Central memory CD8-positive, alpha-beta T cell (primary cell): ENCODE measurements at regions not wholly inside any gene's neighbourhood (a gene's known extent, or its start where the extent isn't known, plus 50 kb on each side); places are given as distances from the start of the nearest gene placed in this dataset.

Source experiments
- ATAC-seq: fragments of 150-1000 bp; cut with Tn5 transposase; replicated peaks from 2 replicates; pipeline ENCODE4 v1.10.0; 2022; ENCODE audit warnings: mild to moderate bottlenecking, moderate FRiP score, moderate number of reproducible peaks; ENCODE audit not compliant: poor library complexity, severe bottlenecking; ENCODE audit errors: extremely low read depth
- DNase-seq, 2 donors: peaks; one replicate each; pipeline ENCODE4 v3.0.0; 2021; ENCODE audit warnings: low spot score in 2 of 2
- H3K27ac Mint-ChIP-seq: one replicate; pipeline ENCODE4 v1.8.0; 2022; ENCODE audit warnings: low read depth, mild to moderate bottlenecking, moderate library complexity, mixed read lengths
- H3K27me3 Mint-ChIP-seq: one replicate; pipeline ENCODE4 v1.8.0; 2022; ENCODE audit warnings: mixed read lengths
- H3K36me3 Mint-ChIP-seq: one replicate; pipeline ENCODE4 v1.8.0; 2022; ENCODE audit warnings: mild to moderate bottlenecking, moderate library complexity, mixed read lengths; ENCODE audit not compliant: insufficient read depth
- H3K4me1 Mint-ChIP-seq: one replicate; pipeline ENCODE4 v1.8.0; 2022; ENCODE audit warnings: mixed read lengths
- H3K4me3 Mint-ChIP-seq: one replicate; pipeline ENCODE4 v1.8.0; 2022; ENCODE audit warnings: mild to moderate bottlenecking, moderate library complexity, mixed read lengths
- H3K9me3 Mint-ChIP-seq: one replicate; pipeline ENCODE4 v1.8.0; 2022; ENCODE audit warnings: mixed read lengths

DNA sequence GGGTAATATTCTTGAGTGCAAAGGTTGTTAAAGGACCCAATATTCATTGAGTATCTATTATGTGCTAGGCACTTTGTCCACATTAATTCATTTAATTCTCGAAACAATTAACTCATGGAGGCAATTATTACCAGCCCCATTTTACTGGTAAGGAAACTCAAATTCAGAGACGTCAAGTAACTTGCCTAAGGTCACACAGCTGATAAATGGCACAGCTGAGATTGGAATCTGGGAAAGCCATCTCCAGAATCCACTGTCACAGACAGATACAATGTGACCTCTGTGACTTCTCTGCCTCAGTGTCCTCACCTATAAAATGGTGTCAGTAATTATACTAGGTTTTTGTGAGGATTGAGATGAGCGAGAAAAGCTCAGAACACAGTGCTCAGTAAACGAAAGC lies 320.8 kb upstream of the ZFHX3 start:
- ATAC-seq (no peak), DNase-seq (no peak)
- Mint-ChIP-seq H3K27me3 (no peaks in the 10 kb centered on the region), H3K36me3 (no peaks in the 10 kb centered on the region), H3K4me3 (no peak overlapping the region), H3K9me3 (peaks cover 21% of the 10 kb centered on the region), H3K27ac (no peak overlapping the region), H3K4me1 (no peaks in the 10 kb centered on the region)

DNA sequence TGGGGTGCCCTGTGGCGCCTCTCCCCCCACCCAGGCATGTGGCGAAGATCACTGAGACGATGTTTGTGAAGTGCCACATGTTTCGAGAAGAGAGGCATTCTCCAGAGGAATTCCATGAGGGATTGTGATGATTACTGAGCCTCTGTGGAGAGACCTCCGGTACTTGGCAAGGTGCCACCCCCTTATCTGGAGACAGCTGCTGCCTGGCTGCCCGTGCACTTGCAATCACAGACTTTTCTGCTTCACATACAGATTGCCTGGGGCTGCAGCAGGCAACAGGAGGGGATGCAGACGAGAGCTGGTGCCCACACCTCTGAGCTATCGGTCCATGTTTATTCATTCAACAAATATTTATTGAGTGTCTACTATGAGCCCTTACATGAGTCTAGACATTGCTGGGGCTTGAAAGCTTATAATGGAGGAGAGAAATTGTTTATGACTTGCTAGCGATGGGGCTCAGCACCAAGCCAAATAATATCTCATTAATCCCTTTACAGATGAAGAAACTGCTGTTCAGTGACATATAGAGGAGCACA lies 317.2 kb upstream of the ZFHX3 start:
- ATAC-seq = no peak
- Mint-ChIP-seq H3K27ac (no peak overlapping the region), H3K27me3 (no peaks in the 10 kb centered on the region), H3K4me1 (no peaks in the 10 kb centered on the region), H3K36me3 (no peaks in the 10 kb centered on the region), H3K4me3 (no peak overlapping the region), H3K9me3 (peaks cover 15% of the 10 kb centered on the region)
- DNase-seq = no peak

DNA sequence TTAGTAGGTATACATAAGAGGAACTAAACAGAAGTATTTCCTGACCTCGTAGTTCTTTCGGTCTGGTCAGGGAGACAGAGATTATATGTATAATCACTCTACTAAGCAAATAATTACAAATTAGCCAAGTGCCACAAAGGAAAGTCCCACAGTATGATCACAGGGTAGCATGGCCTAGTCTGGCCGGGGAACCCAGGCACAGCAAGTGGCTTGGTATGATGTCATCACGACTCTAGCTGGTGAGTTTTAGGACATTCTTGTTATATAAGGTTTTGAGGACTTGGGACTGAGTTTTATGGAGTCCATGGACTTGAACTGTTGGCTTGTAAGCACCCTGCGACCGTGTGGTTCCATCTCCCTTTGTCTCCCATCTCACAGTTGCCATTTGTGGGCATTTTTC lies 316.5 kb upstream of the ZFHX3 start:
- no peak overlapping the region for H3K4me3 Mint-ChIP-seq
- ATAC-seq = no peak
- H3K4me1 Mint-ChIP-seq = no peaks in the 10 kb centered on the region

DNA sequence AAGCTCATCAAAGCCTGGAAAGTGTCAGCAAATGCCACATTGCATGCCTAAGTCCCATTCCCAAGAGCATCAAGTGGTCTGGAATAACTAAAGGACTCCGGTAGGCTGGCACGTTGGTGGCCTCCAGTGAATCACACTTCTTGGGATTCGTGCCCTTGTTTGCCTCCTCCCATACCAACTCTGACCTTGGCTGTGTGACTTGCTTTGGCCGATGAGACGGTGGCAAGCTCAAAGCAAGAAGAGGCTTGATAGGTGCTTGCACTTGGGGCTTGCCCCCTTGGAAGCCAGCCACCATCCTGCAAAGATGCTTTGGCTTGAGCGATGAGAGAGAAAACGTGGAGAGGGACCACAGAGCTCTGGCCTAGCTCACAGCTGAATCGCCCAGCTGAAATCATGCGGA lies 313.1 kb upstream of the ZFHX3 start:
- DNase-seq = no peak
- Mint-ChIP-seq H3K4me3 (no peak overlapping the region), H3K9me3 (peaks cover 6% of the 10 kb centered on the region), H3K36me3 (no peaks in the 10 kb centered on the region), H3K27ac (no peak overlapping the region), H3K4me1 (no peaks in the 10 kb centered on the region), H3K27me3 (no peaks in the 10 kb centered on the region)
- no peak for ATAC-seq

More for the DNA sequence above, 316.5 kb upstream of the ZFHX3 start:
- Mint-ChIP-seq H3K36me3 (no peaks in the 10 kb centered on the region), H3K27ac (no peak overlapping the region), H3K27me3 (no peaks in the 10 kb centered on the region), H3K9me3 (peaks cover 15% of the 10 kb centered on the region)
- no peak for DNase-seq

DNA sequence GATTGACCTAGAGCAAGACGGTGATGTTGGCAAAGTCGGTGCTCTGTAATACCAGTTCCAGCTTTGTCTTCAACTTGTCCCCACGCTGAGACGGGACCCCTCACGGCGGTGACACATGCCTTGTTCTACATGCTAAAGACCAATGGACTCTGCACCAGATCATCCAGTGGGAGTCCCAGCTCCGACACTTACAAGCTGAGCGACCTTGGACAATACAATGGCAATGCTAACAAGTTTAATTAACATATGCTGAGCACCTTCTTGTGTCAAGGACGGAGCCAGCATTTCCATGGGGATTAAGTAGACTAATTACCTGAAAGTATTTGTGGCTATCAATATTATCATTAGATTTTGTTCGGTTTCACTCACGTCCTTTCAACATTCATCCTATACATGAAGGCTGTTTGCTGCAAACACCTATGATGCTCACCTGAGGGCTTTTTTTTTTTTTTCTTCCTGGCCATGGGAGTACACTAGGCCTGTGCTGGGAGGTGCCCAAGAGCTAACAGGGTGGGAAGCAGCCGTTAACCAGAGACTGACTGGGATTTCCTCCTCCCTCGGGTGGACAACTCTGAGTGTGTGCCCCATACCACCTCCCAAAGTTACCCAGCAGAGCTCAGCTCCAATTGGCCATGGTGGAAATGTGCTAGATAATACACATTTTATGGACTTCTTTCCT lies 308.6 kb upstream of the ZFHX3 start:
- H3K4me3 Mint-ChIP-seq = no peak overlapping the region

DNA sequence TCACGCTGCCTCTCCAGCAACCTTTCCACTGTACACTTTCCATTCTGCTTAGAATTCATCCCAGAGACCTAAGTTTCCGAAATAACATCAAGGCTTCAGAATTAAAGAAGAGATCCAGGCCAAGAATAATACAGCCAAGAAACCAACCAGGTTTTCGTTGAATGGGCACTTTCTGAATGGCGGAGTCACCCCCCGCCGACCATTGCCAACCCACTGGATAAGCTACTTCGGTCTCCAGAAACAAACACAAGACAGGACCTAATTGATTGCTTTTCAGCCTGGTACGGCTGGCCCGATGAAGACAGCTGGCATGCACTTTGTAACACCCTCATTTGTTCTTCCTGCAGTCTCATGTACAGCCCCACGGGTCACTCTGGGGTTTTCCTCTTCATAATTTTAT lies 308.1 kb upstream of the ZFHX3 start:
- H3K27ac Mint-ChIP-seq = no peak overlapping the region
- H3K9me3 Mint-ChIP-seq = peaks cover 5% of the 10 kb centered on the region
- ATAC-seq (no peak), DNase-seq (no peak)
- no peaks in the 10 kb centered on the region for H3K36me3 Mint-ChIP-seq
- no peak overlapping the region for H3K4me3 Mint-ChIP-seq
- no peaks in the 10 kb centered on the region for H3K4me1 Mint-ChIP-seq
- no peaks in the 10 kb centered on the region for H3K27me3 Mint-ChIP-seq

More for the DNA sequence above, 308.6 kb upstream of the ZFHX3 start:
- no peaks in the 10 kb centered on the region for H3K36me3 Mint-ChIP-seq
- peaks cover 5% of the 10 kb centered on the region for H3K9me3 Mint-ChIP-seq
- no peaks in the 10 kb centered on the region for H3K27me3 Mint-ChIP-seq
- H3K27ac Mint-ChIP-seq = no peak overlapping the region
- H3K4me1 Mint-ChIP-seq = no peaks in the 10 kb centered on the region
- DNase-seq (no peak), ATAC-seq (no peak)

DNA sequence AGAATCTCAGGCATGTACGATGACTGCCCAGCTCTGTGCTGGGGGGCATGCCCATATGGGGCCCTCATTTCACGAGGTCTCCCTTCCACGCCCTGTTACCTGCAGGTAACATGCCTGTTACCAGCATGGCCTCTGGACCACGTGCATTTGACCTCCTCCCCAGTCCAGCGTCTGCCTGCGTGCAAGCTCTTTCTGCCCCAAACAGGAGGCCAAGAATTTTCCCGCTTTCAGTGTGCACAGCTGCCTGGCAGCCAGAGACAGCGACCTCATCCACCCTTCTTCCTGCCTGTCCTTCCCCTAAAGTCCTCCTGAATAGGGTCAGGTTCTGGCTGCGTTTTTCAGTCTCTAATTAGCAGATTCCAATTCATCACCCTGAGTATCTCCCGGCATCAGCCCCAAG lies 306.5 kb upstream of the ZFHX3 start:
- Mint-ChIP-seq H3K4me1 (no peaks in the 10 kb centered on the region), H3K27ac (no peak overlapping the region), H3K27me3 (no peaks in the 10 kb centered on the region), H3K9me3 (peaks cover 5% of the 10 kb centered on the region), H3K4me3 (no peak overlapping the region), H3K36me3 (no peaks in the 10 kb centered on the region)
- ATAC-seq (no peak), DNase-seq (no peak)

DNA sequence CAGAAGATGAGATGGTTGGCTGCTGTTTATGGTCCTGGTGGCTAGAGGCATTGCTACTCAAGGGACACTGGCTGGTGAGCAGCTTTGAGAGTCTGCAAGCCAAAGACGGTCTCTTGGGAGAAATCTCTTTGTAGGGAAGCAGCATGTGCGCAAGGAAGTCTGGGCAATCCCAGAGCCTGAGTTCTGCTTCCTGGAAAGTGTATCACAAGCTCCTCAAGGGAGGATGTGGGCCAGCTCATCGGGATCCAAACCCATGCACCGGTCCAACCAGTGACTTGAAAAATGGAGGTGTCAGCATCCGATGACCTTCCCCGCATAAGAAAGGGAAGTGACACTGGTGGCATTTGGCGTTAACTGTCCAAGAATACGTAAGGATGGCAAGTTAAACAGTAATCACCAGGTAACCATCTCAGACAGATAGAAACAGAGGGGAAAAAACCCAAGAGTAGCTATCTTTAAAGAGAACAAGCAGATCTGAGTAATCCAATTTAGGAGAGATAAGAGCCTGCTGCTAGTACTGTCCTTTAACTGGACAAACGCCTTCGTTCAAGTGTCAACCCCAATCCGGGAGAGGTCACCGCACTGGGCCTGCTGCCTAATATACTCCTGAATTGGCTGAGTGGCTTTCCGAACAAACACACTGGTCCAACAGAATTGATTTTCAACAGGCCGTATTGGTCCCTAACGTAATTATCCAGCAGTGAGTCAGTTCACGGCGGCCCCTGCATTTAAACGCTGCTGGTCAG lies 303.0 kb upstream of the ZFHX3 start:
- no peak overlapping the region for H3K4me3 Mint-ChIP-seq
- no peaks in the 10 kb centered on the region for H3K4me1 Mint-ChIP-seq
- H3K27me3 Mint-ChIP-seq = no peaks in the 10 kb centered on the region
- DNase-seq = no peak
- H3K27ac Mint-ChIP-seq = no peak overlapping the region
- H3K9me3 Mint-ChIP-seq = peaks cover 5% of the 10 kb centered on the region
- no peak for ATAC-seq
- H3K36me3 Mint-ChIP-seq = no peaks in the 10 kb centered on the region

DNA sequence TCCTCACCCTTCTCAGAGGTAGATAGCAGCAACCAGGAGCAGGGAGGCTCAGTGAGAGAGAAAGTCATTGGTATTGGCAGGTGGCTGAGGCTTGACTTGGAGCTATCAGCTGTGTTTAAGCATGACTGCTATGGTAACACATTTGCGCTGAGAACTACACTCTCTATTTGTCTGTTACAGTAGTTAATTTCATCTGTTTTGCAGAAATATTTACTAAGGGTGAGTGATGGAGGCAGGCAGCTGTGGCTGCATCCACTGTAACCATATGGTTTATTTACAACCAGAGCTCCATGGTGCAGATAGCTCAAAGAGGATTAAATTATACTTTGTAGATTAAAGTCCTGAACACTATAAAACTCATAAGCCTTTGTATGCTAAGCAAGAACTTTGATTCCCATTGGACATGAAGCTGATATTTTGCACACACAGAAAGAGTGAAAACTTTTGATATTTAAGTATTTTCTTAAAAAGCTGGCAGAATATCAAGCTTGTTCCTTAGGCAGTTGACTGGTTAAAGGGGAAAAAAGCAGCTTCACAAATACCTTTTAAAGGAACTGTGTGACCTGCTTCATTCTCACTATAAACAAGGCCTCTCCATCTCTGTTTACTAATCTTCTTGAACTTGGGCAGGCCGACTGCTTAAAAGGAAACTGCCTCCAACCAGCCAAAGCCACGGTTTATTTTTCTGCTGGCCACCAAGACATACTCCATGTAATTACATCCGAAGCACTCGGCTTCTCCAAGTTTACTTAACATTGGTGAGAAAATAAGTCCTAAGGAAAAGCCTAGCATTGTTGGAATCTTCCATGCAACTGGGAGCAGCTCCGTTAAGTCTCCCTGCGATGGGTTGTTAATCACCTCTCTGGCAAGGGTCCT lies 299.8 kb upstream of the ZFHX3 start:
- Mint-ChIP-seq H3K9me3 (peaks cover 8% of the 10 kb centered on the region), H3K4me1 (no peaks in the 10 kb centered on the region), H3K27me3 (no peaks in the 10 kb centered on the region), H3K27ac (no peak overlapping the region), H3K4me3 (no peak overlapping the region), H3K36me3 (no peaks in the 10 kb centered on the region)
- DNase-seq = no peak
- no peak for ATAC-seq

DNA sequence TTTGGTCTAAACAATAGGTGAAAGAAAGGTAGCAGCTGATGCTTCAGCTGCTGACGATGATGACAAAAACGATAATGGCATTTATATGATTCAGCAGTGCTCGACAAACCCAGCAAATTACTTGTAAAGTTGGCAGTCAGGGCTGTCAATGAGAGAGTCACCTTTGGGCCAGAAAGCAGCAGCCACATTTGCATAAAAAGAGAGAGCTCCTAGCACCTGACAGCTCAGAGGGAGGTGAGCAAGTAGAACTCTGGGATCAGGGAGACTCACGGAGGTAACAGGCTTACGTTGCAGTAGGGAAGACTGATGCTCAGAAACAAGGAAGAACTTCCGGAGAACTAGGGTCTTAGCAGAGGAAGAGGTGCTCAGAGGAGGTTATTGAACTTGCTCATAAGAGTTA lies 291.9 kb upstream of the ZFHX3 start:
- no peaks in the 10 kb centered on the region for H3K36me3 Mint-ChIP-seq
- ATAC-seq = no peak
- H3K27ac Mint-ChIP-seq = no peak overlapping the region
- H3K4me3 Mint-ChIP-seq = no peak overlapping the region
- no peaks in the 10 kb centered on the region for H3K27me3 Mint-ChIP-seq
- DNase-seq = no peak
- H3K4me1 Mint-ChIP-seq = no peaks in the 10 kb centered on the region
- H3K9me3 Mint-ChIP-seq = peaks cover 5% of the 10 kb centered on the region

DNA sequence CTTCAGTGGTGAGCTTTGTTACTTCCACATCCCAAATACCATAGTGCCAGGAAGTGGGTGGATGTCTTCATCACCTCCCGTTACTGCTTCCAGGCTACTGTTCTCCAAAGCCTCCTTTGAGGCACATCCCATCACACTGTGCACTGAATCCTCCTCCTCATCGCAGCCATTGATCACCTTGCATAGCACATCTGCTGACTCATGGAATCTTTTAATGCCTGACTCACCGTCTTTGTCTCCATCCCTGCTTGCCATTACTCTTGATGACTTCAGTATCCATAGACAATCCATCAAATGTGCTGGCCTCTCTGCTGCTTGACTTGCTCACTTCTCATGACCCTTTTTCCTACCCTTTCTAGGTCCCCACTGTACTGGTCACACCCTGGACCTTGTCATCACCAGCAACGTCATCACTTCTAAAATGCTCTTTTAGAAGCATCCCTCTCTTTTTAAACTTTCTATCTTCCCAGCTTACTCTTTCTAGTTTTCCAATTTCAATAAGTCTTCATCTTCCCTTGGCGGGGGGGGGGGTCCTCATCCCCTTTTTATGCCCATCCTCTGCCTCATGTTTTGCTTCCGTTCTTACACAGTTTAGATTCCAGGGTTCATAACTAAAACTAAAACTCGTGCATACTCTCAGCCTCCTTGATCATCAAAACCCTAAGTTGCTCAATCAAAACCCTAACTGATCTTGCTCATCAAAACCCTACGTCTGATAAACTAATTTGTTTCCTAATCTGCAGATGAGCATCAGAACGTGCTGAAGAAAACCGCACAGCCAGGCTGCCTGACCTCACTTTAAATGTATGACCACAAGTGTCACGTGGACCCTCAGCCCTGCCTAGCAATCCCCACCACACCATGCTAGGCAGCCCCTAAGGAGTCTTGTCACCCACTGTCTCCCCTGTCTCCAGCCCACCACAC lies 289.7 kb upstream of the ZFHX3 start:
- Mint-ChIP-seq H3K27ac (no peak overlapping the region), H3K4me1 (no peaks in the 10 kb centered on the region), H3K4me3 (no peak overlapping the region), H3K9me3 (no peaks in the 10 kb centered on the region), H3K36me3 (no peaks in the 10 kb centered on the region), H3K27me3 (no peaks in the 10 kb centered on the region)
- ATAC-seq (no peak), DNase-seq (no peak)
